BJ (cell line): ENCODE measurements at regions not wholly inside any gene's neighbourhood (a gene's known extent, or its start where the extent isn't known, plus 50 kb on each side); places are given as distances from the start of the nearest gene placed in this dataset. TPM values are rescaled to one million over a fixed set of nuclear protein-coding genes. Genes with fewer than 3 reads are reported as not detected.

Experiments used
- CTCF ChIA-PET: fragments of 350-600 bp; formaldehyde crosslinking; extraction: SDS; loops from one replicate; lab custom pipeline; 2021; ENCODE audit warnings: antibody characterized with exemption, inconsistent platforms; lab: Yijun Ruan, JAX
- POLR2A ChIA-PET: fragments of 300-600 bp; sonication (Branson Sonifier 250); formaldehyde crosslinking; extraction: SDS; loops from one replicate; lab custom pipeline; 2021; ENCODE audit warnings: antibody characterized with exemption; lab: Charles Lee
- DNase-seq: peaks from one replicate; pipeline ENCODE4 v3.0.0-alpha.2; 2011; ENCODE audit warnings: low read depth
- H3K27me3 ChIP-seq: 2 replicates; pipeline ENCODE4 v1.6.0; 2011; ENCODE audit warnings: low read length; ENCODE audit not compliant: control insufficient read depth, insufficient read depth
- H3K36me3 ChIP-seq: 2 replicates; pipeline ENCODE4 v1.5.1; 2011; ENCODE audit warnings: low read length; ENCODE audit not compliant: control insufficient read depth, insufficient read depth
- H3K4me3 ChIP-seq: 2 replicates; pipeline ENCODE4 v1.5.1; 2011; ENCODE audit warnings: low read depth, mild to moderate bottlenecking, control low read depth, low read length
- small RNA-seq: library from RNA; depleted of rRNA; stranded (forward); fragments of <200 nt; gene quantifications from one replicate; pipeline ENCODE3, GENCODE V24; 2012; ENCODE audit warnings: low replicate concordance, low read depth; ENCODE audit not compliant: insufficient read length
- TF ChIP-seq, protein P1 (sequence below): IDR thresholded peaks from 2 replicates; pipeline ENCODE4 v1.5.1; 2011; ENCODE audit warnings: low read depth, mild to moderate bottlenecking, control low read depth, inconsistent platforms, low read length, moderate library complexity; ENCODE audit not compliant: insufficient read depth

DNA sequence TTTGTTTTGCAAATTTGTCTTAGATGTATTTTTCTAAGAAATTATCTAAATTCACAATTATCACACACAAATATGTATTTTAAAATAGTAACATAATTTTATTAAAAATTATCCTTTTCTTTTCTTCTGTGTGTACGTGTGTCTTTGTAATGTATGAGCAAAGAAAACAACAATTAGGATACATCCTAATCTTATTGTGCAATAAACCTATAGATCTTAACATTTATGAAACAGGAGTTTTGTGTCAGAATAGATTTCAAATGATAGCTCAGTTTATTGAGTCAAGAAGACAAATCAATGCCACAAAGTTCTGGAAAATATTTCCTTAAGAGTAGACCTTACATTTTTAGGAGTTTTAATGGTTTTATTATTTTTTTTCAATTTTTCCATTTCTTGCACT, 212.2 kb downstream of the KCNJ3 start:
- ChIA-PET CTCF (no interaction called here), POLR2A (no interaction called here)
- Histone ChIP-seq H3K27me3 (no peaks in the 10 kb centered on the region), H3K4me3 (no peak overlapping the region), H3K36me3 (no peaks in the 10 kb centered on the region)
- DNase-seq = no peak
- TF ChIP-seq, protein P1, sequence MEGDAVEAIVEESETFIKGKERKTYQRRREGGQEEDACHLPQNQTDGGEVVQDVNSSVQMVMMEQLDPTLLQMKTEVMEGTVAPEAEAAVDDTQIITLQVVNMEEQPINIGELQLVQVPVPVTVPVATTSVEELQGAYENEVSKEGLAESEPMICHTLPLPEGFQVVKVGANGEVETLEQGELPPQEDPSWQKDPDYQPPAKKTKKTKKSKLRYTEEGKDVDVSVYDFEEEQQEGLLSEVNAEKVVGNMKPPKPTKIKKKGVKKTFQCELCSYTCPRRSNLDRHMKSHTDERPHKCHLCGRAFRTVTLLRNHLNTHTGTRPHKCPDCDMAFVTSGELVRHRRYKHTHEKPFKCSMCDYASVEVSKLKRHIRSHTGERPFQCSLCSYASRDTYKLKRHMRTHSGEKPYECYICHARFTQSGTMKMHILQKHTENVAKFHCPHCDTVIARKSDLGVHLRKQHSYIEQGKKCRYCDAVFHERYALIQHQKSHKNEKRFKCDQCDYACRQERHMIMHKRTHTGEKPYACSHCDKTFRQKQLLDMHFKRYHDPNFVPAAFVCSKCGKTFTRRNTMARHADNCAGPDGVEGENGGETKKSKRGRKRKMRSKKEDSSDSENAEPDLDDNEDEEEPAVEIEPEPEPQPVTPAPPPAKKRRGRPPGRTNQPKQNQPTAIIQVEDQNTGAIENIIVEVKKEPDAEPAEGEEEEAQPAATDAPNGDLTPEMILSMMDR = no peak

DNA sequence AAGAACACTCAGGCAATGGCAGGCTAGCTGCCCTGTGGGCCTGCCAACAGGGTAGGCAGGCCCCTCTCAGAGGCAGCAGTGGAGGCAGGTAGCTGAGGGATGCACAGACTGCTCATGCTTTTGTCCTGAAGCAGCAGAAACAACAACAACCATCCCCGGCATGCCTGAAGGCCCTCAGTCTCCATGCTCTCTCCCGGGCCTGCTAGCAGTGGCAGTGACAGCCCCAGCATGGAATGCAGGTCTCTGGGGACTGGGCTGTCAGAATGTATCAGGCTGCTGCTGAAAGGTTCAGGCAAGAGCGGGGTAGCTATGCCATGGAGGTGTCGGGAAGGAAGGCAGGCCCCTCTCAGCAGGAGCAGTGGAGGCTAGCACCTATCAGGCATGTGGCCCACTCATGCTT, 209.8 kb downstream of the KCNJ3 start:
- no peaks in the 10 kb centered on the region for H3K36me3 ChIP-seq
- TF ChIP-seq, protein P1 = no peak
- DNase-seq = no peak
- ChIA-PET POLR2A (no interaction called here), CTCF (no interaction called here)
- H3K4me3 ChIP-seq = no peak overlapping the region
- no peaks in the 10 kb centered on the region for H3K27me3 ChIP-seq

Small RNA genes lying in the stretch of these regions (small RNA-seq; reads per million reads assigned to genes)
- gene MTCO1P45 (not detected), gene RNU6-1001P (not detected), gene RNU6-546P (not detected)
